Colonic mucosa (tissue), 4 donors: ENCODE measurements at regions not wholly inside any gene's neighbourhood (a gene's known extent, or its start where the extent isn't known, plus 50 kb on each side); places are given as distances from the start of the nearest gene placed in this dataset.
"Not testable (repeated sequence)": the region's sequence is repeated elsewhere in the genome, so short reads cannot be mapped to it uniquely, and the experiment has no call there.

Source experiments
- DNase-seq: peaks from one replicate; pipeline ENCODE4 v3.0.0-alpha.2; 2020
- H3K27ac ChIP-seq: fragments of 200-600 bp; one replicate; pipeline ENCODE4 v1.8.0; 2021
- H3K27me3 ChIP-seq: fragments of 200-600 bp; one replicate; pipeline ENCODE4 v1.8.0; 2021
- H3K36me3 ChIP-seq: fragments of 200-600 bp; one replicate; pipeline ENCODE4 v1.8.0; 2021
- H3K4me1 ChIP-seq: fragments of 200-600 bp; one replicate; pipeline ENCODE4 v1.8.0; 2021; ENCODE audit warnings: mild to moderate bottlenecking
- H3K4me3 ChIP-seq: fragments of 200-600 bp; one replicate; pipeline ENCODE4 v1.8.0; 2021
- H3K9ac ChIP-seq, 2 donors: one replicate each; pipeline ENCODE4 v1.7.0; 2013; ENCODE audit warnings: control low read depth in 2 of 2, low read depth in 2 of 2, low read length in 2 of 2
- H3K9me3 ChIP-seq: fragments of 200-600 bp; one replicate; pipeline ENCODE4 v1.8.0; 2021
- CTCF ChIP-seq: fragments of 200-600 bp; IDR thresholded peaks from one replicate; pipeline ENCODE4 v1.8.0; 2022; ENCODE audit warnings: antibody characterized with exemption, mild to moderate bottlenecking
- intact Hi-C: fragments of 100-400 bp; cut with DNase I; formaldehyde crosslinking; loops from one replicate; pipeline ENCODE4 v1.14.1; 2022
- donor health status: healthy.
- donor health status: DM: no; HTN: no; CAD: no.
- donor health status: DM: no; HTN: no; CAD: no.

GRCh38 chr5:92050970-92051369 lies 667.9 kb upstream of the ARRDC3 start:
- Histone ChIP-seq H3K4me3 (no peak overlapping the region), H3K9ac (no peak overlapping the region), H3K27ac (no peak overlapping the region), H3K9me3 (no peaks in the 10 kb centered on the region), H3K4me1 (no peaks in the 10 kb centered on the region), H3K36me3 (no peaks in the 10 kb centered on the region), H3K27me3 (no peaks in the 10 kb centered on the region)
- intact Hi-C loops: no loop called here
- no peak for TF ChIP-seq CTCF
- no peak for DNase-seq

- no peak overlapping the region for H3K9ac ChIP-seq
- DNase-seq: no peak
- H3K27me3 ChIP-seq: no peaks in the 10 kb centered on the region
- H3K4me1 ChIP-seq: no peaks in the 10 kb centered on the region
- H3K9me3 ChIP-seq: no peaks in the 10 kb centered on the region
- intact Hi-C loops: no loop called here
- H3K27ac ChIP-seq: no peak overlapping the region
- H3K4me3 ChIP-seq: no peak overlapping the region
- no peak for TF ChIP-seq CTCF
- no peaks in the 10 kb centered on the region for H3K36me3 ChIP-seq
Observed at GRCh38 chr5:92041911-92042660, 659.0 kb upstream of the ARRDC3 start.

GRCh38 chr5:92041206-92041605 lies 658.1 kb upstream of the ARRDC3 start:
- no peaks in the 10 kb centered on the region for H3K4me1 ChIP-seq
- H3K9me3 ChIP-seq: no peaks in the 10 kb centered on the region
- no peak overlapping the region for H3K27ac ChIP-seq
- no peaks in the 10 kb centered on the region for H3K36me3 ChIP-seq
- no peak for TF ChIP-seq CTCF
- no peak overlapping the region for H3K4me3 ChIP-seq
- no peak overlapping the region for H3K9ac ChIP-seq
- no peak for DNase-seq
- no peaks in the 10 kb centered on the region for H3K27me3 ChIP-seq
- intact Hi-C loops: no loop called here

GRCh38 chr5:92029792-92030191 lies 646.7 kb upstream of the ARRDC3 start:
- intact Hi-C loops, H3K9me3 ChIP-seq, DNase-seq, H3K9ac ChIP-seq, H3K4me3 ChIP-seq, H3K36me3 ChIP-seq, H3K27me3 ChIP-seq, H3K4me1 ChIP-seq, H3K27ac ChIP-seq: not testable (repeated sequence)

GRCh38 chr5:92023555-92023954 lies 640.4 kb upstream of the ARRDC3 start:
- Histone ChIP-seq H3K36me3 (no peaks in the 10 kb centered on the region), H3K4me3 (no peak overlapping the region), H3K9me3 (no peaks in the 10 kb centered on the region), H3K9ac (no peak overlapping the region), H3K27me3 (no peaks in the 10 kb centered on the region), H3K4me1 (no peaks in the 10 kb centered on the region), H3K27ac (no peak overlapping the region)
- no peak for DNase-seq
- intact Hi-C loops: no loop called here
- no peak for TF ChIP-seq CTCF

- no peaks in the 10 kb centered on the region for H3K9me3 ChIP-seq
- no peak overlapping the region for H3K4me3 ChIP-seq
- no peak overlapping the region for H3K9ac ChIP-seq
- no peak for DNase-seq
- H3K27ac ChIP-seq: no peak overlapping the region
- TF ChIP-seq CTCF: no peak
- no peaks in the 10 kb centered on the region for H3K27me3 ChIP-seq
- intact Hi-C loops: no loop called here
- no peaks in the 10 kb centered on the region for H3K4me1 ChIP-seq
- no peaks in the 10 kb centered on the region for H3K36me3 ChIP-seq
Observed at GRCh38 chr5:92023141-92023471, 640.0 kb upstream of the ARRDC3 start.
